HFFc6 (cell line): ENCODE measurements at regions not wholly inside any gene's neighbourhood (a gene's known extent, or its start where the extent isn't known, plus 50 kb on each side); places are given as distances from the start of the nearest gene placed in this dataset.

ENCODE experiments used
- DNase-seq: peaks from one replicate; pipeline ENCODE4 v3.0.0-alpha.2; 2018
- H3K27ac Mint-ChIP-seq: 2 replicates; pipeline ENCODE4 v1.8.0; 2020; ENCODE audit warnings: mild to moderate bottlenecking, mixed read lengths
- H3K27me3 Mint-ChIP-seq: 2 replicates; pipeline ENCODE4 v1.8.0; 2021; ENCODE audit warnings: mild to moderate bottlenecking, moderate library complexity, mixed read lengths; ENCODE audit not compliant: insufficient read depth
- H3K36me3 Mint-ChIP-seq: 2 replicates; pipeline ENCODE4 v1.8.0; 2021; ENCODE audit warnings: low read depth, mixed read lengths
- H3K4me1 Mint-ChIP-seq: 2 replicates; pipeline ENCODE4 v1.8.0; 2020; ENCODE audit warnings: low read depth, mixed read lengths
- H3K4me3 Mint-ChIP-seq: 2 replicates; pipeline ENCODE4 v1.8.0; 2020; ENCODE audit warnings: mild to moderate bottlenecking, moderate library complexity, mixed read lengths
- H3K9me3 Mint-ChIP-seq: 2 replicates; pipeline ENCODE4 v1.8.0; 2020; ENCODE audit warnings: mild to moderate bottlenecking, mixed read lengths
- CTCF ChIP-seq: fragments of 200-600 bp; sonication (generic); IDR thresholded peaks from 2 replicates; pipeline ENCODE4 v1.5.0; 2021; ENCODE audit warnings: antibody characterized with exemption, mild to moderate bottlenecking

DNA sequence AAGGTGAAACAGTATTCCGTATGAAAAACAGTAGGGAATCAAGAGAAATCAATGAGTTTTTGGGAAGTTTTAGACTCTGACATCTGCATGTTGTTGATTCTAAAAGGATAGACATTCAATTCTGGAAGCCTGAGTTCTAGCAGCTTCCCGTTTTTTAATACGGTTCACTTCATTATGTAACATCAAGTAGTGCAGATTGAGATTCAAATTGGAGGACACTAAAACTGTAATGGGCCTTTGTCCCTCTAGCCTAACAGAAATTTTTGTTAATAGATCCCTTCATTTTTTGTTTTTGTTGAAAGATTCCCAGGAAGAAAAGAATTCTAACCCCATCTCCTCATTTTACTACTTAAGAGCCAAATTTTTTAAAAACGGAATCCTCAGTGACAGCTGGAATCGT lies 384.6 kb downstream of the SH3GL2 start:
- no peaks in the 10 kb centered on the region for H3K9me3 Mint-ChIP-seq
- DNase-seq = no peak
- peaks cover 1% of the 10 kb centered on the region; the same call in 1 of the 2 replicates for H3K27me3 Mint-ChIP-seq
- H3K4me3 Mint-ChIP-seq = no peak overlapping the region
- no peak for TF ChIP-seq CTCF
- no peak overlapping the region for H3K27ac Mint-ChIP-seq
- no peaks in the 10 kb centered on the region for H3K4me1 Mint-ChIP-seq
- H3K36me3 Mint-ChIP-seq = no peaks in the 10 kb centered on the region

- no peak for TF ChIP-seq CTCF
- no peak overlapping the region for H3K4me3 Mint-ChIP-seq
- H3K4me1 Mint-ChIP-seq = no peaks in the 10 kb centered on the region
- no peak for DNase-seq
- peaks cover 1% of the 10 kb centered on the region; the same call in 1 of the 2 replicates for H3K27me3 Mint-ChIP-seq
- H3K9me3 Mint-ChIP-seq = no peaks in the 10 kb centered on the region
- no peaks in the 10 kb centered on the region for H3K36me3 Mint-ChIP-seq
- no peak overlapping the region for H3K27ac Mint-ChIP-seq
Measured at GRCh38 chr9:17967731-17968130, 388.9 kb downstream of the SH3GL2 start.

DNA sequence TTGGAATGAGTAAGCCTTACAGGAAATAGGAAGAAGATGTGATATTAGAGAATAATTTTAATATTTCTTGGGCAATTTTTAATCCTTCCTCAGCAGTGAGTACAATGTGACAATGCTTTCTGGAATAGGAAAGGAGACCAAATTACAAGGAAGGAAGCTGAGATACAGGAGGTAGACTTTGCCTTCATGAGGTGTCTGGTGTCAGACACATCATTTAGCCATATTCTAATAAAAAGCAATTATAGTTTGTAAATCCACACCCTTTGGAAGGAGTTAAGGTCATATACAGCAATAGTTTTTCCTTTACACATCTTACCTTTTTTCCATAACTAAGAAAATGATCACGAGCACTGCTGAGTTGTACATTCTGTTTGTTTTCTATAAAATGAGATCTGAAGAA lies 390.4 kb downstream of the SH3GL2 start:
- H3K4me3 Mint-ChIP-seq = no peak overlapping the region

GRCh38 chr9:17970277-17970676 lies 391.4 kb downstream of the SH3GL2 start:
- peaks cover 7% of the 10 kb centered on the region; the same call in 1 of the 2 replicates for H3K9me3 Mint-ChIP-seq
- no peak for TF ChIP-seq CTCF
- no peaks in the 10 kb centered on the region for H3K4me1 Mint-ChIP-seq
- no peak overlapping the region for H3K27ac Mint-ChIP-seq
- peaks cover 1% of the 10 kb centered on the region; the same call in 1 of the 2 replicates for H3K27me3 Mint-ChIP-seq
- H3K36me3 Mint-ChIP-seq = no peaks in the 10 kb centered on the region
- no peak for DNase-seq
- H3K4me3 Mint-ChIP-seq = no peak overlapping the region

More for the DNA sequence above, 390.4 kb downstream of the SH3GL2 start:
- peaks cover 1% of the 10 kb centered on the region; the same call in 1 of the 2 replicates for H3K27me3 Mint-ChIP-seq
- H3K9me3 Mint-ChIP-seq = peaks cover 5% of the 10 kb centered on the region; the same call in 1 of the 2 replicates
- no peak for TF ChIP-seq CTCF
- no peaks in the 10 kb centered on the region for H3K36me3 Mint-ChIP-seq
- no peak overlapping the region for H3K27ac Mint-ChIP-seq
- DNase-seq = no peak
- no peaks in the 10 kb centered on the region for H3K4me1 Mint-ChIP-seq

- Mint-ChIP-seq H3K4me1 (no peaks in the 10 kb centered on the region), H3K27me3 (no peaks in the 10 kb centered on the region), H3K9me3 (peaks cover 20% of the 10 kb centered on the region), H3K27ac (no peak overlapping the region), H3K36me3 (no peaks in the 10 kb centered on the region), H3K4me3 (no peak overlapping the region)
- TF ChIP-seq CTCF = no peak
- DNase-seq = no peak
Measured at GRCh38 chr9:17978773-17979172, 399.9 kb downstream of the SH3GL2 start.

- no peaks in the 10 kb centered on the region for H3K36me3 Mint-ChIP-seq
- H3K27ac Mint-ChIP-seq = no peak overlapping the region
- no peak overlapping the region for H3K4me3 Mint-ChIP-seq
- no peak for DNase-seq
- no peaks in the 10 kb centered on the region for H3K9me3 Mint-ChIP-seq
- no peak for TF ChIP-seq CTCF
- H3K27me3 Mint-ChIP-seq = peaks cover 2% of the 10 kb centered on the region; the same call in 1 of the 2 replicates
- no peaks in the 10 kb centered on the region for H3K4me1 Mint-ChIP-seq
Measured at GRCh38 chr9:17986595-17986994, 407.7 kb downstream of the SH3GL2 start.
